HepG2 (cell line): ENCODE measurements at regions not wholly inside any gene's neighbourhood (a gene's known extent, or its start where the extent isn't known, plus 50 kb on each side); places are given as distances from the start of the nearest gene placed in this dataset.

Experiments
- ARNTL ChIP-seq: sonication (generic); formaldehyde crosslinking; IDR thresholded peaks from 2 replicates; pipeline ENCODE4 v1.4.0; 2020; ENCODE audit warnings: mild to moderate bottlenecking, missing genetic modification reagents
- DNMT3B ChIP-seq: conservative IDR thresholded peaks from 2 replicates; pipeline ENCODE4 v1.6.1; 2016; ENCODE audit warnings: missing biosample characterization, control low read depth
- KDM5A ChIP-seq: fragments of 200-600 bp; sonication (generic); IDR thresholded peaks from 2 replicates; pipeline ENCODE4 v1.7.0; 2018; ENCODE audit warnings: antibody characterized with exemption, mild to moderate bottlenecking, low read length, borderline replicate concordance
- MAFK ChIP-seq, 2 experiments: IDR thresholded peaks in 1 of 2; conservative IDR thresholded peaks in 1 of 2; 2 replicates each; pipeline ENCODE4 v1.6.1; 2011; ENCODE audit warnings: improper control_type of control experiment in 2 of 2, low read length in 2 of 2
- ZHX1 ChIP-seq: sonication (generic); formaldehyde crosslinking; IDR thresholded peaks from 2 replicates; pipeline ENCODE4 v1.8.1; 2022; ENCODE audit warnings: low read depth, mild to moderate bottlenecking, missing genetic modification reagents
- ZNF10 ChIP-seq: sonication (generic); formaldehyde crosslinking; IDR thresholded peaks from 2 replicates; pipeline ENCODE4 v1.4.0; 2020; ENCODE audit warnings: mild to moderate bottlenecking, low read depth, missing genetic modification reagents, borderline replicate concordance
- TF ChIP-seq, protein P1 (sequence below): IDR thresholded peaks from 2 replicates; pipeline ENCODE4 v1.6.1; 2016; ENCODE audit warnings: low read depth, control low read depth

DNA sequence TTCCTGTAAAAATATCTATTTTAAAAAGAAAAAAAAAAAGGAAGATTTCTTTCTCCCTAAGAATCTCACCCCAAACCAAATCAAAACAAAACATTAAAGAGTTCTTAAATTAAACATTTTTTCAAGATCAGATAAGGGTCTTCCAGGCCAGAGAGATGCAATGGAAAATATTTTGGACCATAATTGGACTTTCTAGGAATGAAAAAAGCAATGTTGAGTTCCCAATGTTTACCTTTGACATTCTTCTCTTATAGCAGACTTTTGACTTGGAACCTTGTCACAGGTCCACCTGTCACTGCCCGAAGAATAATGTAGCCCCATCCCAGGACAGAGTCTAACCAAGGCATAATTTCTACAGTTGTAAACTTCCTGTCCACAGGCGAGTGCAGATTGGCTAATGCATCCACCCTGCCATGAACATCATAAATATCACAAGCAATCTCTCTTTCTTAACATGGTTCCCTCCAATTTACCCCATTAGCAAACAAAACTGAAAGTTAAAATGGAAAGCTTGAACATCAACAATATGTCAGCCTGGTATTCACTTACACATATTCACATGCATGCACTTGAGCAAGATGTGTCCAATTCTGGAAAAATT lies 121.7 kb upstream of the ZNF366 start:
- TF ChIP-seq ZHX1 = no peak
- TF ChIP-seq DNMT3B (CRISPR knock-in tag) = no peak
- TF ChIP-seq KDM5A = no peak
- no peak for TF ChIP-seq MAFK (conservative IDR thresholded peaks at IDR 0.05 in 1 of 2, IDR thresholded peaks at IDR 0.05 in 1 of 2; ENCODE audit: low read length in 2 of 2)
- TF ChIP-seq ZNF10 = no peak
- TF ChIP-seq, protein P1, sequence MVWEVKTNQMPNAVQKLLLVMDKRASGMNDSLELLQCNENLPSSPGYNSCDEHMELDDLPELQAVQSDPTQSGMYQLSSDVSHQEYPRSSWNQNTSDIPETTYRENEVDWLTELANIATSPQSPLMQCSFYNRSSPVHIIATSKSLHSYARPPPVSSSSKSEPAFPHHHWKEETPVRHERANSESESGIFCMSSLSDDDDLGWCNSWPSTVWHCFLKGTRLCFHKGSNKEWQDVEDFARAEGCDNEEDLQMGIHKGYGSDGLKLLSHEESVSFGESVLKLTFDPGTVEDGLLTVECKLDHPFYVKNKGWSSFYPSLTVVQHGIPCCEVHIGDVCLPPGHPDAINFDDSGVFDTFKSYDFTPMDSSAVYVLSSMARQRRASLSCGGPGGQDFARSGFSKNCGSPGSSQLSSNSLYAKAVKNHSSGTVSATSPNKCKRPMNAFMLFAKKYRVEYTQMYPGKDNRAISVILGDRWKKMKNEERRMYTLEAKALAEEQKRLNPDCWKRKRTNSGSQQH = no peak
- no peak for TF ChIP-seq ARNTL (CRISPR knock-in tag)
